Right lobe of liver (tissue), 4 donors: ENCODE measurements at regions not wholly inside any gene's neighbourhood (a gene's known extent, or its start where the extent isn't known, plus 50 kb on each side); places are given as distances from the start of the nearest gene placed in this dataset.

Experiments used
- CTCF ChIP-seq, 4 donors: fragments of 200-600 bp in 3 of 4; fragments of 450-650 bp in 1 of 4; IDR thresholded peaks; one replicate each; pipeline versions ENCODE4 v1.5.1 to v1.8.0; 2016 to 2022; ENCODE audit warnings: antibody characterized with exemption in 4 of 4, mild to moderate bottlenecking in 2 of 4
- POLR2A ChIP-seq: fragments of 450-650 bp; IDR thresholded peaks from one replicate; pipeline ENCODE4 v1.6.1; 2017; ENCODE audit warnings: antibody characterized with exemption, mild to moderate bottlenecking
- donor health status: DM: no; HTN: no; CAD: no.
- donor health status: DM: no; HTN: no; CAD: no.
- donor health status: DM: no; HTN: yes; CAD: no.

- TF ChIP-seq CTCF (IDR thresholded peaks at IDR 0.05) (no peak), POLR2A (no peak)
Observed at GRCh38 chr14:42642787-42643186, 1036.1 kb downstream of the LRFN5 start.
